GM23338 (cell line): ENCODE measurements at regions not wholly inside any gene's neighbourhood (a gene's known extent, or its start where the extent isn't known, plus 50 kb on each side); places are given as distances from the start of the nearest gene placed in this dataset.
A peak's percentile ranks its signal among the peaks of the same experiment; 100 is the strongest.

Experiments
- ATAC-seq: fragments of 200-7000 bp; cut with Tn5 transposase; 3 replicates; pipeline ENCODE4 v1.9.1; 2020
- DNase-seq: peaks from one replicate; pipeline ENCODE4 v3.0.0-alpha.2; 2015; ENCODE audit warnings: low spot score
- H2AFZ ChIP-seq: fragments of 200-600 bp; sonication (generic); 2 replicates; pipeline ENCODE4 v1.8.0; 2016; ENCODE audit warnings: antibody characterized with exemption, mild to moderate bottlenecking, moderate library complexity
- H3F3A ChIP-seq: fragments of 200-600 bp; sonication (generic); replicated peaks from 2 replicates; pipeline ENCODE4 v1.8.0; 2017; ENCODE audit warnings: antibody characterized with exemption, mixed run types, low read depth
- H3K27ac ChIP-seq: fragments of 200-600 bp; sonication (generic); 2 replicates; pipeline ENCODE4 v1.6.1; 2016; ENCODE audit warnings: low read depth
- H3K27me3 ChIP-seq: fragments of 200-600 bp; sonication (generic); 2 replicates; pipeline ENCODE4 v1.8.0; 2016; ENCODE audit warnings: mild to moderate bottlenecking, mixed run types, moderate library complexity; ENCODE audit not compliant: insufficient read depth
- H3K36me3 ChIP-seq: fragments of 200-600 bp; sonication (generic); 2 replicates; pipeline ENCODE4 v1.8.0; 2016; ENCODE audit warnings: mild to moderate bottlenecking; ENCODE audit not compliant: insufficient read depth
- H3K4me1 ChIP-seq: fragments of 200-600 bp; sonication (generic); 2 replicates; pipeline ENCODE4 v1.8.0; 2016; ENCODE audit warnings: mild to moderate bottlenecking, moderate library complexity; ENCODE audit not compliant: insufficient read depth
- H3K4me2 ChIP-seq: fragments of 200-600 bp; sonication (generic); 2 replicates; pipeline ENCODE4 v1.7.1; 2017; ENCODE audit warnings: mixed run types
- H3K4me3 ChIP-seq: fragments of 200-600 bp; sonication (generic); 2 replicates; pipeline ENCODE4 v1.6.1; 2016; ENCODE audit warnings: mixed run types
- H3K79me2 ChIP-seq: fragments of 200-600 bp; sonication (generic); replicated peaks from 2 replicates; pipeline ENCODE4 v1.8.0; 2017; ENCODE audit warnings: mild to moderate bottlenecking; ENCODE audit not compliant: insufficient read depth
- H3K9me2 ChIP-seq: fragments of 200-600 bp; sonication (generic); 2 replicates; pipeline ENCODE4 v1.8.0; 2017; ENCODE audit not compliant: insufficient read depth
- H4K20me1 ChIP-seq: fragments of 200-600 bp; sonication (generic); replicated peaks from 2 replicates; pipeline ENCODE4 v1.8.0; 2017; ENCODE audit warnings: mild to moderate bottlenecking; ENCODE audit not compliant: insufficient read depth
- H3K27ac Mint-ChIP-seq: 2 replicates; pipeline ENCODE4 v1.8.0; 2020; ENCODE audit warnings: inconsistent platforms, mild to moderate bottlenecking, moderate library complexity, mixed read lengths
- H3K27me3 Mint-ChIP-seq: 3 replicates; pipeline ENCODE4 v1.8.0; 2022; ENCODE audit warnings: low read depth, mild to moderate bottlenecking, moderate library complexity, mixed read lengths, inconsistent platforms; ENCODE audit not compliant: insufficient read depth, poor library complexity
- H3K36me3 Mint-ChIP-seq: 3 replicates; pipeline ENCODE4 v1.8.0; 2021; ENCODE audit warnings: low read depth, mild to moderate bottlenecking, inconsistent platforms, moderate library complexity, mixed read lengths
- H3K4me1 Mint-ChIP-seq: 3 replicates; pipeline ENCODE4 v1.8.0; 2020; ENCODE audit warnings: mild to moderate bottlenecking, inconsistent platforms, mixed read lengths
- H3K4me3 Mint-ChIP-seq: 3 replicates; pipeline ENCODE4 v1.8.0; 2021; ENCODE audit warnings: moderate library complexity, mild to moderate bottlenecking, inconsistent platforms, mixed read lengths
- H3K9me3 Mint-ChIP-seq: 3 replicates; pipeline ENCODE4 v1.8.0; 2020; ENCODE audit warnings: moderate library complexity, mild to moderate bottlenecking, inconsistent platforms, mixed read lengths
- EZH2 ChIP-seq: fragments of 200-600 bp; sonication (generic); IDR thresholded peaks from one replicate; pipeline ENCODE4 v1.8.0; 2017; ENCODE audit warnings: antibody characterized with exemption, mild to moderate bottlenecking, low read depth; ENCODE audit not compliant: unreplicated experiment
- EZH2phosphoT487 ChIP-seq: fragments of 200-600 bp; sonication (generic); IDR thresholded peaks from one replicate; pipeline ENCODE4 v1.8.1; 2018; ENCODE audit warnings: antibody characterized with exemption; ENCODE audit not compliant: unreplicated experiment
- NANOG ChIP-seq: IDR thresholded peaks from 2 replicates; pipeline ENCODE4 v1.6.1; 2016; ENCODE audit warnings: antibody characterized with exemption, borderline replicate concordance
- ZNF114 ChIP-seq: fragments of 250-450 bp; sonication (Bioruptor Pico); IDR thresholded peaks from 2 replicates; pipeline ENCODE4 v1.5.0; 2020; ENCODE audit warnings: mild to moderate bottlenecking, moderate library complexity
- ZNF331 ChIP-seq: fragments of 250-450 bp; sonication (Bioruptor Pico); IDR thresholded peaks from 2 replicates; pipeline ENCODE4 v1.5.0; 2020; ENCODE audit warnings: low read depth, mild to moderate bottlenecking, moderate library complexity
- TF ChIP-seq, protein P1 (sequence below), 2 experiments: fragments of 200-600 bp in 1 of 2; sonication (generic) in 1 of 2; conservative IDR thresholded peaks; 2 replicates each; pipeline versions ENCODE4 v1.5.1 to v1.6.1; 2016 to 2017; ENCODE audit warnings: antibody characterized with exemption in 2 of 2, low read depth in 2 of 2, mild to moderate bottlenecking in 2 of 2, moderate library complexity in 1 of 2
- TF ChIP-seq, protein P2 (sequence below): IDR thresholded peaks from one replicate; pipeline ENCODE4 v1.6.1; 2018; ENCODE audit warnings: antibody characterized with exemption; ENCODE audit not compliant: unreplicated experiment
- TF ChIP-seq, protein P3 (sequence below): IDR thresholded peaks from 2 replicates; pipeline ENCODE4 v1.6.1; 2016; ENCODE audit warnings: antibody characterized with exemption

DNA sequence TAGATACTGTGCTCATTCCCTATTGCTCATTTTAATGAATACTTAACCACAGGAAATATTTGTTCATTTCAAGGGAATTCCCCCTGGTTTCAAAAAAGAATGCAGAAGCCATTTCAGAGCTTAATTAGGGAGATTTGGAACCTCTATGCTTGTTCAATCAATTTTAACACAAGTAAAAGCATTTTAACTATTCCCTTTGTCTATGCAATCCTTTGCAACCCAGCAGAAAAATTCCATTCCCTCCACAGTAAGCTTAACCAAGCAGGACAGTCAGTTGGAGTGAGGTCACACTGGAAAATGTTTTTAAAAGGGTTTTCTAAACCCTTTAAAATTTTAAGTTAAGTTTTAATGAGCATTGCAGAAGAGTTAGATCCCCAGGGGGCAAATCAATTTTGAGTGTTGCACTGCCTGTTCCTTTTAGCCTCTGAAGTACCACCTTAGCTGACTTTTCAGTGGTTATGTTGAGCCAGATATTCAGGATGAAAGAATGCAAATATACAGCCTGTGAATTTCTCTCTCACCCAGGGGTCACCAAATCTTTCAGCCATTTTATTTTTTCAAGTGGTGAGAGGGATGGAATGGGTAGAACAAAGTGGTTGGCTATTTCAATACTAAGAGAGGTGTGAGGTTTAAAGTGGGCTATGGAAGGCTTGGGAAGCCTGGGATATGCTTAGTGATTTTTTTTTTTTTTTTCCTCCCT lies 356.2 kb upstream of the NUDT12 start:
- no peaks in the 10 kb centered on the region for H3K27me3 Mint-ChIP-seq

More for the DNA sequence above, 356.2 kb upstream of the NUDT12 start:
- H3F3A ChIP-seq = no peaks in the 10 kb centered on the region
- H3K4me3 Mint-ChIP-seq = no peak overlapping the region
- H3K27ac ChIP-seq = no peak overlapping the region
- peaks cover 12% of the 10 kb centered on the region; the same call in 1 of the 2 replicates for H3K4me1 ChIP-seq
- no peaks in the 10 kb centered on the region for H3K79me2 ChIP-seq
- H3K27me3 ChIP-seq = no peaks in the 10 kb centered on the region
- H3K9me3 Mint-ChIP-seq = no peaks in the 10 kb centered on the region
- no peak overlapping the region for H3K4me3 ChIP-seq
- no peaks in the 10 kb centered on the region for H4K20me1 ChIP-seq
- H3K9me2 ChIP-seq = no peaks in the 10 kb centered on the region
- no peak overlapping the region; the same call in 1 of the 2 replicates for H3K4me2 ChIP-seq
- H3K36me3 Mint-ChIP-seq = no peaks in the 10 kb centered on the region
- DNase-seq = peak; percentile 53
- TF ChIP-seq EZH2 (no peak), ZNF114 (no peak), ZNF331 (CRISPR knock-in tag) (no peak), EZH2phosphoT487 (no peak), NANOG (no peak)
- TF ChIP-seq, protein P1, sequence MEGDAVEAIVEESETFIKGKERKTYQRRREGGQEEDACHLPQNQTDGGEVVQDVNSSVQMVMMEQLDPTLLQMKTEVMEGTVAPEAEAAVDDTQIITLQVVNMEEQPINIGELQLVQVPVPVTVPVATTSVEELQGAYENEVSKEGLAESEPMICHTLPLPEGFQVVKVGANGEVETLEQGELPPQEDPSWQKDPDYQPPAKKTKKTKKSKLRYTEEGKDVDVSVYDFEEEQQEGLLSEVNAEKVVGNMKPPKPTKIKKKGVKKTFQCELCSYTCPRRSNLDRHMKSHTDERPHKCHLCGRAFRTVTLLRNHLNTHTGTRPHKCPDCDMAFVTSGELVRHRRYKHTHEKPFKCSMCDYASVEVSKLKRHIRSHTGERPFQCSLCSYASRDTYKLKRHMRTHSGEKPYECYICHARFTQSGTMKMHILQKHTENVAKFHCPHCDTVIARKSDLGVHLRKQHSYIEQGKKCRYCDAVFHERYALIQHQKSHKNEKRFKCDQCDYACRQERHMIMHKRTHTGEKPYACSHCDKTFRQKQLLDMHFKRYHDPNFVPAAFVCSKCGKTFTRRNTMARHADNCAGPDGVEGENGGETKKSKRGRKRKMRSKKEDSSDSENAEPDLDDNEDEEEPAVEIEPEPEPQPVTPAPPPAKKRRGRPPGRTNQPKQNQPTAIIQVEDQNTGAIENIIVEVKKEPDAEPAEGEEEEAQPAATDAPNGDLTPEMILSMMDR (conservative IDR thresholded peaks at IDR 0.05; ENCODE audit: low read depth in 2 of 2) = no peak
- TF ChIP-seq, protein P2, sequence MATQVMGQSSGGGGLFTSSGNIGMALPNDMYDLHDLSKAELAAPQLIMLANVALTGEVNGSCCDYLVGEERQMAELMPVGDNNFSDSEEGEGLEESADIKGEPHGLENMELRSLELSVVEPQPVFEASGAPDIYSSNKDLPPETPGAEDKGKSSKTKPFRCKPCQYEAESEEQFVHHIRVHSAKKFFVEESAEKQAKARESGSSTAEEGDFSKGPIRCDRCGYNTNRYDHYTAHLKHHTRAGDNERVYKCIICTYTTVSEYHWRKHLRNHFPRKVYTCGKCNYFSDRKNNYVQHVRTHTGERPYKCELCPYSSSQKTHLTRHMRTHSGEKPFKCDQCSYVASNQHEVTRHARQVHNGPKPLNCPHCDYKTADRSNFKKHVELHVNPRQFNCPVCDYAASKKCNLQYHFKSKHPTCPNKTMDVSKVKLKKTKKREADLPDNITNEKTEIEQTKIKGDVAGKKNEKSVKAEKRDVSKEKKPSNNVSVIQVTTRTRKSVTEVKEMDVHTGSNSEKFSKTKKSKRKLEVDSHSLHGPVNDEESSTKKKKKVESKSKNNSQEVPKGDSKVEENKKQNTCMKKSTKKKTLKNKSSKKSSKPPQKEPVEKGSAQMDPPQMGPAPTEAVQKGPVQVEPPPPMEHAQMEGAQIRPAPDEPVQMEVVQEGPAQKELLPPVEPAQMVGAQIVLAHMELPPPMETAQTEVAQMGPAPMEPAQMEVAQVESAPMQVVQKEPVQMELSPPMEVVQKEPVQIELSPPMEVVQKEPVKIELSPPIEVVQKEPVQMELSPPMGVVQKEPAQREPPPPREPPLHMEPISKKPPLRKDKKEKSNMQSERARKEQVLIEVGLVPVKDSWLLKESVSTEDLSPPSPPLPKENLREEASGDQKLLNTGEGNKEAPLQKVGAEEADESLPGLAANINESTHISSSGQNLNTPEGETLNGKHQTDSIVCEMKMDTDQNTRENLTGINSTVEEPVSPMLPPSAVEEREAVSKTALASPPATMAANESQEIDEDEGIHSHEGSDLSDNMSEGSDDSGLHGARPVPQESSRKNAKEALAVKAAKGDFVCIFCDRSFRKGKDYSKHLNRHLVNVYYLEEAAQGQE = no peak
- TF ChIP-seq, protein P3, sequence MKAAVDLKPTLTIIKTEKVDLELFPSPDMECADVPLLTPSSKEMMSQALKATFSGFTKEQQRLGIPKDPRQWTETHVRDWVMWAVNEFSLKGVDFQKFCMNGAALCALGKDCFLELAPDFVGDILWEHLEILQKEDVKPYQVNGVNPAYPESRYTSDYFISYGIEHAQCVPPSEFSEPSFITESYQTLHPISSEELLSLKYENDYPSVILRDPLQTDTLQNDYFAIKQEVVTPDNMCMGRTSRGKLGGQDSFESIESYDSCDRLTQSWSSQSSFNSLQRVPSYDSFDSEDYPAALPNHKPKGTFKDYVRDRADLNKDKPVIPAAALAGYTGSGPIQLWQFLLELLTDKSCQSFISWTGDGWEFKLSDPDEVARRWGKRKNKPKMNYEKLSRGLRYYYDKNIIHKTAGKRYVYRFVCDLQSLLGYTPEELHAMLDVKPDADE = no peak
- ATAC-seq = peak; percentile 41
- H2AFZ ChIP-seq = no peak overlapping the region
- peaks cover 14% of the 10 kb centered on the region for H3K4me1 Mint-ChIP-seq
- peak overlapping the region; percentile 15 for H3K27ac Mint-ChIP-seq
- no peaks in the 10 kb centered on the region for H3K36me3 ChIP-seq
